ENCODE measurements at regions not wholly inside any gene's neighbourhood (a gene's known extent, or its start where the extent isn't known, plus 50 kb on each side); places are given as distances from the start of the nearest gene placed in this dataset.
"Not testable (repeated sequence)": the region's sequence is repeated elsewhere in the genome, so short reads cannot be mapped to it uniquely, and the experiment has no call there.

GRCh38 chr10:33899578-33900531 is 565.4 kb upstream of the NRP1 start:
- no peak for DNase-seq (ENCODE audit: low read depth)

GRCh38 chr10:33897291-33897752 is 562.9 kb upstream of the NRP1 start:
- no peak for DNase-seq (ENCODE audit: low read depth)

GRCh38 chr10:33893506-33893905 is 559.0 kb upstream of the NRP1 start:
- DNase-seq (ENCODE audit: low read depth): no peak

GRCh38 chr10:33889371-33889770 is 554.9 kb upstream of the NRP1 start:
- no peak for DNase-seq (ENCODE audit: low read depth)

GRCh38 chr10:33887188-33887587 is 552.7 kb upstream of the NRP1 start:
- DNase-seq (ENCODE audit: low read depth): no peak

GRCh38 chr10:33886299-33886698 is 551.8 kb upstream of the NRP1 start:
- DNase-seq (ENCODE audit: low read depth): no peak

- no peak for DNase-seq (ENCODE audit: low read depth)
These were observed 550.1 kb upstream of the NRP1 start for GRCh38 chr10:33884604-33885003.

- no peak for DNase-seq (ENCODE audit: low read depth)
These were observed 549.4 kb upstream of the NRP1 start for GRCh38 chr10:33883881-33884280.

GRCh38 chr10:33882996-33883395 is 548.5 kb upstream of the NRP1 start:
- DNase-seq (ENCODE audit: low read depth): no peak

- DNase-seq (ENCODE audit: low read depth): no peak
These were observed 545.8 kb upstream of the NRP1 start for GRCh38 chr10:33880291-33880690.

GRCh38 chr10:33878238-33878786 is 543.8 kb upstream of the NRP1 start:
- DNase-seq (ENCODE audit: low read depth): no peak

GRCh38 chr10:33876584-33877400 is 542.3 kb upstream of the NRP1 start:
- DNase-seq (ENCODE audit: low read depth): no peak

- DNase-seq (ENCODE audit: low read depth): no peak
These were observed 541.6 kb upstream of the NRP1 start for GRCh38 chr10:33875924-33876583.

GRCh38 chr10:33871061-33871956 is 536.8 kb upstream of the NRP1 start:
- DNase-seq (ENCODE audit: low read depth): no peak

GRCh38 chr10:33869481-33869880 is 535.0 kb upstream of the NRP1 start:
- no peak for DNase-seq (ENCODE audit: low read depth)

GRCh38 chr10:33869028-33869427 is 534.6 kb upstream of the NRP1 start:
- DNase-seq (ENCODE audit: low read depth): no peak

GRCh38 chr10:33867199-33867789 is 532.8 kb upstream of the NRP1 start:
- not testable (repeated sequence) for DNase-seq (ENCODE audit: low read depth)

- DNase-seq (ENCODE audit: low read depth): no peak
These were observed 528.9 kb upstream of the NRP1 start for GRCh38 chr10:33863352-33863751.

GRCh38 chr10:33862536-33863105 is 528.2 kb upstream of the NRP1 start:
- DNase-seq (ENCODE audit: low read depth): no peak

GRCh38 chr10:33861833-33862232 is 527.4 kb upstream of the NRP1 start:
- DNase-seq (ENCODE audit: low read depth): no peak

Measured in GM04504 (cell line).